SK-N-SH treated with all-trans-retinoic acid at 6 μM for 48 hours (cell line): ENCODE measurements at regions not wholly inside any gene's neighbourhood (a gene's known extent, or its start where the extent isn't known, plus 50 kb on each side); places are given as distances from the start of the nearest gene placed in this dataset.

Experiments
- ATAC-seq: fragments of 200-7000 bp; cut with Tn5 transposase; 3 replicates; pipeline ENCODE4 v1.9.1; 2020; ENCODE audit warnings: mild to moderate bottlenecking, moderate library complexity
- ARNTL ChIP-seq: fragments of 450-650 bp; formaldehyde crosslinking; IDR thresholded peaks from 2 replicates; pipeline ENCODE4 v1.5.0; 2020; ENCODE audit warnings: low read depth, mild to moderate bottlenecking, moderate library complexity, borderline replicate concordance
- CSDC2 ChIP-seq: fragments of 250-450 bp; sonication (Bioruptor Pico); IDR thresholded peaks from 2 replicates; pipeline ENCODE4 v1.5.0; 2020; ENCODE audit warnings: mild to moderate bottlenecking, moderate library complexity
- CSRNP3 ChIP-seq: fragments of 250-450 bp; sonication (Bioruptor Pico); IDR thresholded peaks from 2 replicates; pipeline ENCODE4 v1.5.1; 2021; ENCODE audit warnings: mild to moderate bottlenecking, moderate library complexity
- ISL1 ChIP-seq: fragments of 250-450 bp; sonication (Bioruptor Pico); IDR thresholded peaks from 2 replicates; pipeline ENCODE4 v2.1.2; 2022; ENCODE audit warnings: mild to moderate bottlenecking, moderate library complexity
- OSR1 ChIP-seq: fragments of 250-450 bp; sonication (Bioruptor Pico); IDR thresholded peaks from 2 replicates; pipeline ENCODE4 v1.8.0; 2022; ENCODE audit warnings: moderate library complexity, mild to moderate bottlenecking, inconsistent platforms
- PATZ1 ChIP-seq: fragments of 250-450 bp; sonication (Bioruptor Pico); IDR thresholded peaks from 2 replicates; pipeline ENCODE4 v1.8.0; 2020; ENCODE audit warnings: mild to moderate bottlenecking, moderate library complexity, borderline replicate concordance
- PPARA ChIP-seq: fragments of 250-450 bp; sonication (Bioruptor Pico); IDR thresholded peaks from 2 replicates; pipeline ENCODE4 v1.5.0; 2020; ENCODE audit warnings: mild to moderate bottlenecking, borderline replicate concordance
- RARB ChIP-seq: fragments of 250-450 bp; sonication (Bioruptor Pico); IDR thresholded peaks from 2 replicates; pipeline ENCODE4 v1.8.0; 2021; ENCODE audit warnings: mild to moderate bottlenecking, moderate library complexity
- SNAI2 ChIP-seq: fragments of 250-450 bp; sonication (Bioruptor Pico); IDR thresholded peaks from 2 replicates; pipeline ENCODE4 v1.5.0; 2020; ENCODE audit warnings: mild to moderate bottlenecking, moderate library complexity
- TCF4 ChIP-seq: fragments of 250-450 bp; sonication (Bioruptor Pico); IDR thresholded peaks from 2 replicates; pipeline ENCODE4 v1.8.0; 2021; ENCODE audit warnings: mild to moderate bottlenecking, moderate library complexity, borderline replicate concordance
- TOX ChIP-seq: fragments of 250-450 bp; sonication (Bioruptor Pico); IDR thresholded peaks from 2 replicates; pipeline ENCODE4 v1.8.0; 2021; ENCODE audit warnings: mild to moderate bottlenecking, moderate library complexity, borderline replicate concordance
- TSHZ2 ChIP-seq: fragments of 250-450 bp; sonication (Bioruptor Pico); IDR thresholded peaks from 2 replicates; pipeline ENCODE4 v1.5.0; 2020; ENCODE audit warnings: mild to moderate bottlenecking, moderate library complexity
- ZC3H10 ChIP-seq: fragments of 250-450 bp; sonication (Bioruptor Pico); IDR thresholded peaks from 2 replicates; pipeline ENCODE4 v1.5.1; 2021; ENCODE audit warnings: mild to moderate bottlenecking, moderate library complexity
- ZFP3 ChIP-seq: fragments of 250-450 bp; sonication (Bioruptor Pico); IDR thresholded peaks from 2 replicates; pipeline ENCODE4 v1.5.0; 2020; ENCODE audit warnings: mild to moderate bottlenecking, moderate library complexity
- ZFP30 ChIP-seq: fragments of 450-650 bp; formaldehyde crosslinking; IDR thresholded peaks from 2 replicates; pipeline ENCODE4 v1.5.0; 2022; ENCODE audit warnings: mild to moderate bottlenecking, moderate library complexity
- ZNF565 ChIP-seq: fragments of 450-650 bp; formaldehyde crosslinking; conservative IDR thresholded peaks from 2 replicates; pipeline ENCODE4 v1.5.0; 2020; ENCODE audit warnings: low read depth, mild to moderate bottlenecking, moderate library complexity
- ZNF70 ChIP-seq: fragments of 450-650 bp; formaldehyde crosslinking; IDR thresholded peaks from 2 replicates; pipeline ENCODE4 v1.5.0; 2020; ENCODE audit warnings: mild to moderate bottlenecking, moderate library complexity
- ZNF8 ChIP-seq: fragments of 450-650 bp; formaldehyde crosslinking; IDR thresholded peaks from 2 replicates; pipeline ENCODE4 v1.5.0; 2020; ENCODE audit warnings: mild to moderate bottlenecking, moderate library complexity
- TF ChIP-seq, protein P1 (sequence below): fragments of 250-450 bp; sonication (Bioruptor Pico); IDR thresholded peaks from 2 replicates; pipeline ENCODE4 v1.8.0; 2021; ENCODE audit warnings: low read depth, mild to moderate bottlenecking, moderate library complexity, borderline replicate concordance

- no peak for TF ChIP-seq ZNF565
- no peak for TF ChIP-seq RARB
- TF ChIP-seq TCF4 (CRISPR knock-in tag) = peak; percentile 98
- peak; percentile 27; the same call in 1 of the 2 replicates for TF ChIP-seq TSHZ2 (CRISPR knock-in tag)
- TF ChIP-seq PATZ1 (CRISPR knock-in tag) = no peak
- no peak for TF ChIP-seq ISL1 (CRISPR knock-in tag)
- TF ChIP-seq PPARA (CRISPR knock-in tag) = no peak
- no peak for TF ChIP-seq ZC3H10 (CRISPR knock-in tag)
- TF ChIP-seq ZNF8 (CRISPR knock-in tag) = no peak
- ATAC-seq = peak; percentile 70; the same call in 2 of the 3 replicates
Observed at GRCh38 chr11:104690241-104690640, 208.0 kb downstream of the CASP12 start.

GRCh38 chr11:104688731-104689130 is 209.5 kb downstream of the CASP12 start:
- no peak for TF ChIP-seq CSDC2 (CRISPR knock-in tag)
- TF ChIP-seq TOX (CRISPR knock-in tag) = no peak
- TF ChIP-seq, protein P1, sequence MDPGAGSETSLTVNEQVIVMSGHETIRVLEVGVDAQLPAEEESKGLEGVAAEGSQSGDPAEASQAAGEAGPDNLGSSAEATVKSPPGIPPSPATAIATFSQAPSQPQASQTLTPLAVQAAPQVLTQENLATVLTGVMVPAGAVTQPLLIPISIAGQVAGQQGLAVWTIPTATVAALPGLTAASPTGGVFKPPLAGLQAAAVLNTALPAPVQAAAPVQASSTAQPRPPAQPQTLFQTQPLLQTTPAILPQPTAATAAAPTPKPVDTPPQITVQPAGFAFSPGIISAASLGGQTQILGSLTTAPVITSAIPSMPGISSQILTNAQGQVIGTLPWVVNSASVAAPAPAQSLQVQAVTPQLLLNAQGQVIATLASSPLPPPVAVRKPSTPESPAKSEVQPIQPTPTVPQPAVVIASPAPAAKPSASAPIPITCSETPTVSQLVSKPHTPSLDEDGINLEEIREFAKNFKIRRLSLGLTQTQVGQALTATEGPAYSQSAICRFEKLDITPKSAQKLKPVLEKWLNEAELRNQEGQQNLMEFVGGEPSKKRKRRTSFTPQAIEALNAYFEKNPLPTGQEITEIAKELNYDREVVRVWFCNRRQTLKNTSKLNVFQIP (CRISPR knock-in tag) = no peak
- no peak for ATAC-seq

DNA sequence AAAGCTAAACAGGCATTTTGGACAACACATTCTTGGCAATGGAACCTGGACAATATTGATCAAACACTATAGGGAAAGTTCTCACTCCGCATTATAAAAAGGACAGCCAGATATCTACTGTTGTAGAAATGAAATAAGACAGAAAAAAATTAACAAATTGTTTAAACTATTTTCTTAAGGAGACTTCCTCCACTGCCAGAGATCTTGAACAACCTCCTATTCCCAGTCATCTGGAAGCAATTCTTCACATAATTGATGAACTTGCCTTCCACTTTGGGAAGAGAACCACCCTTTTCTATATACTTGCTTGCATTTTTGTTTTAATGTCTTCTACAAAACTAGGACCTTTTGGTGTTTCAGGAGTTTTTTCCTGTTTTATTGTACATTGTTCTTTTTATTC is 216.1 kb downstream of the CASP12 start:
- TF ChIP-seq ZNF565 (no peak), PATZ1 (CRISPR knock-in tag) (no peak), ZNF8 (CRISPR knock-in tag) (no peak), RARB (no peak), TCF4 (CRISPR knock-in tag) (no peak), CSRNP3 (no peak), SNAI2 (CRISPR knock-in tag) (no peak), OSR1 (no peak), TOX (CRISPR knock-in tag) (no peak), ARNTL (CRISPR knock-in tag) (no peak), ZNF70 (CRISPR knock-in tag) (no peak), ZFP3 (CRISPR knock-in tag) (no peak), ZFP30 (CRISPR knock-in tag) (no peak)
- TF ChIP-seq, protein P1 (CRISPR knock-in tag) = no peak
- no peak for ATAC-seq
